AG04450 (cell line): ENCODE measurements at regions not wholly inside any gene's neighbourhood (a gene's known extent, or its start where the extent isn't known, plus 50 kb on each side); places are given as distances from the start of the nearest gene placed in this dataset.

Experiments
- CTCF ChIA-PET: fragments of 300-600, 350-600 bp; formaldehyde crosslinking; extraction: SDS; loops from one replicate; lab custom pipeline; 2022; ENCODE audit warnings: antibody characterized with exemption, inconsistent platforms; lab: Charles Lee
- POLR2A ChIA-PET: fragments of 350-600 bp; formaldehyde crosslinking; extraction: SDS; loops from one replicate; lab custom pipeline; 2021; ENCODE audit warnings: antibody characterized with exemption, inconsistent platforms; lab: Yijun Ruan, JAX
- DNase-seq: peaks from one replicate; pipeline ENCODE4 v3.0.0-alpha.2; 2011; ENCODE audit warnings: low read depth, low spot score
- H3K27ac ChIP-seq: one replicate; pipeline ENCODE4 v1.5.1; 2012; ENCODE audit warnings: low read depth, low read length, control low read depth
- H3K27me3 ChIP-seq: one replicate; pipeline ENCODE4 v1.6.0; 2012; ENCODE audit warnings: low read length; ENCODE audit not compliant: control insufficient read depth, insufficient read depth
- H3K4me3 ChIP-seq: 2 replicates; pipeline ENCODE4 v1.5.1; 2011; ENCODE audit warnings: mild to moderate bottlenecking, low read depth, low read length, control low read depth
- H3K9me3 ChIP-seq: 2 replicates; pipeline ENCODE4 v1.5.1; 2012; ENCODE audit warnings: low read length; ENCODE audit not compliant: control insufficient read depth, insufficient read depth
- CTCF ChIP-seq: IDR thresholded peaks from 2 replicates; pipeline ENCODE4 v1.5.1; 2011; ENCODE audit warnings: low read depth, low read length, control low read depth, inconsistent platforms

GRCh38 chr16:86852135-86852534, 273.8 kb downstream of the FOXL1 start:
- H3K9me3 ChIP-seq, result peaks cover 3% of the 10 kb centered on the region
- H3K4me3 ChIP-seq, result no peak overlapping the region
- CTCF ChIA-PET, result interaction anchor here (0.6 kb wide), 1 partner anchor 285 kb away, joined by 4 read pairs; no protein-coding TSS in a partner anchor
- POLR2A ChIA-PET, result no interaction called here
- H3K27ac ChIP-seq, result no peak overlapping the region
- DNase-seq, result no peak
- TF ChIP-seq CTCF, result no peak
- peaks cover 3% of the 10 kb centered on the region for H3K27me3 ChIP-seq

- Histone ChIP-seq H3K27me3 (peaks cover 3% of the 10 kb centered on the region), H3K27ac (no peak overlapping the region), H3K4me3 (no peak overlapping the region), H3K9me3 (peaks cover 2% of the 10 kb centered on the region; the same call in 1 of the 2 replicates)
- ChIA-PET POLR2A (interaction anchor here (0.8 to 0.9 kb wide), 2 partner anchors 52 to 278 kb away, joined by 3 read pairs; no protein-coding TSS in a partner anchor), CTCF (no interaction called here)
- no peak for DNase-seq
- no peak for TF ChIP-seq CTCF
These were observed 275.8 kb downstream of the FOXL1 start for GRCh38 chr16:86854058-86854621.

- H3K27me3 ChIP-seq, result peaks cover 3% of the 10 kb centered on the region
- H3K27ac ChIP-seq, result peak overlapping the region; percentile 52
- TF ChIP-seq CTCF, result no peak
- H3K4me3 ChIP-seq, result no peak overlapping the region
- ChIA-PET CTCF (no interaction called here), POLR2A (interaction anchor here (0.9 kb wide), 1 partner anchor 279 kb away, joined by 3 read pairs; no protein-coding TSS in a partner anchor)
- H3K9me3 ChIP-seq, result peaks cover 2% of the 10 kb centered on the region; the same call in 1 of the 2 replicates
- peak; percentile 24 for DNase-seq
These were observed 276.4 kb downstream of the FOXL1 start for GRCh38 chr16:86854626-86855294.

- CTCF ChIA-PET, result no interaction called here
- POLR2A ChIA-PET, result no interaction called here
- Histone ChIP-seq H3K27ac (no peak overlapping the region), H3K27me3 (peaks cover 3% of the 10 kb centered on the region), H3K9me3 (no peaks in the 10 kb centered on the region), H3K4me3 (no peak overlapping the region)
- DNase-seq, result no peak
- TF ChIP-seq CTCF, result no peak
These were observed 278.7 kb downstream of the FOXL1 start for GRCh38 chr16:86856946-86857586.

GRCh38 chr16:86857807-86858206, 279.5 kb downstream of the FOXL1 start:
- TF ChIP-seq CTCF, result no peak
- no peak overlapping the region for H3K4me3 ChIP-seq
- peaks cover 3% of the 10 kb centered on the region for H3K27me3 ChIP-seq
- ChIA-PET CTCF (no interaction called here), POLR2A (no interaction called here)
- no peaks in the 10 kb centered on the region for H3K9me3 ChIP-seq
- DNase-seq, result no peak
- no peak overlapping the region for H3K27ac ChIP-seq
